Peyer's patch (tissue), 4 donors: ENCODE measurements at regions not wholly inside any gene's neighbourhood (a gene's known extent, or its start where the extent isn't known, plus 50 kb on each side); places are given as distances from the start of the nearest gene placed in this dataset.

Source experiments
- CTCF ChIP-seq, 6 experiments: fragments of 450-650 bp in 4 of 6; fragments of 200-600 bp in 2 of 6; sonication (generic) in 1 of 6; IDR thresholded peaks; one replicate each; pipeline ENCODE4 v1.5.1; 2017 to 2019; ENCODE audit warnings: antibody characterized with exemption in 6 of 6, mild to moderate bottlenecking in 3 of 6, moderate library complexity in 1 of 6
- POLR2A ChIP-seq, 2 donors: fragments of 450-650 bp; IDR thresholded peaks; one replicate each; pipeline ENCODE4 v1.5.1; 2017; ENCODE audit warnings: antibody characterized with exemption in 2 of 2, mild to moderate bottlenecking in 2 of 2, moderate library complexity in 2 of 2

DNA sequence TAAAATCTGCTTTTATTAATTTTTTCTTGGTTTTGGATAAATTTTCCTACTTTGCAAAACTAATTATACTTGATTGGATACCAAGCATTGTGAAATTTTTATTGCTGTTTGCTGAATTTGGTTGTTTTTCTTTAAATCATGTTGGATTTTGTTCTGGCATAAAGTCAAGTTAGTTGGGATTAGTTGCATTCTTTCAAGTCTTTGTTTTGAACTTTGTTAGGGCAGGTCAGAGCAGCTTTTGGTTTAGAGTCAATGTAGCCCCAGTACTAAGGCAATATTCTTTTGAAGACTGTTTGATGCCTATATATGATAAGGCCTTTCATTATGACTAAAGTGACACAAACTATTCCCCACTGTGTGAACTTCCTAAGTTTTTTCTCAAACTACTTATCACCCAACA lies 531.1 kb downstream of the RASEF start:
- TF ChIP-seq CTCF (IDR thresholded peaks at IDR 0.05) (no peak), POLR2A (IDR thresholded peaks at IDR 0.05) (no peak)
